Neural cell (in vitro differentiated cells): ENCODE measurements at regions not wholly inside any gene's neighbourhood (a gene's known extent, or its start where the extent isn't known, plus 50 kb on each side); places are given as distances from the start of the nearest gene placed in this dataset.

Experiments
- CTCF ChIP-seq: fragments of 450-650 bp; IDR thresholded peaks from 2 replicates; pipeline ENCODE4 v1.5.1; 2014; ENCODE audit warnings: antibody characterized with exemption, mild to moderate bottlenecking, moderate library complexity; ENCODE audit not compliant: poor library complexity, severe bottlenecking
- EP300 ChIP-seq: fragments of 450-650 bp; conservative IDR thresholded peaks from 2 replicates; pipeline ENCODE4 v1.6.1; 2014; ENCODE audit warnings: antibody characterized with exemption, mild to moderate bottlenecking, moderate library complexity; ENCODE audit not compliant: poor library complexity, severe bottlenecking
- EZH2 ChIP-seq: fragments of 200-600, 300-800 bp; shearing (Covaris generic), sonication (generic); IDR thresholded peaks from 2 replicates; pipeline ENCODE4 v1.6.1; 2014; ENCODE audit warnings: antibody characterized with exemption, low read length, borderline replicate concordance, mild to moderate bottlenecking; ENCODE audit not compliant: insufficient read depth, poor library complexity, severe bottlenecking
- MXI1 ChIP-seq: fragments of 450-650 bp; conservative IDR thresholded peaks from 2 replicates; pipeline ENCODE4 v1.6.1; 2014; ENCODE audit warnings: antibody characterized with exemption, mild to moderate bottlenecking; ENCODE audit not compliant: poor library complexity, severe bottlenecking
- POLR2AphosphoS5 ChIP-seq: IDR thresholded peaks from 2 replicates; pipeline ENCODE4 v1.6.1; 2012
- RAD21 ChIP-seq: fragments of 450-650 bp; conservative IDR thresholded peaks from 2 replicates; pipeline ENCODE4 v1.6.1; 2014; ENCODE audit warnings: antibody characterized with exemption, mild to moderate bottlenecking, moderate library complexity
- REST ChIP-seq: IDR thresholded peaks from 2 replicates; pipeline ENCODE4 v1.6.1; 2012; ENCODE audit warnings: borderline replicate concordance
- SMC3 ChIP-seq: fragments of 450-650 bp; conservative IDR thresholded peaks from 2 replicates; pipeline ENCODE4 v1.6.1; 2014; ENCODE audit warnings: antibody characterized with exemption, mild to moderate bottlenecking, moderate library complexity; ENCODE audit not compliant: poor library complexity
- TAF1 ChIP-seq: IDR thresholded peaks from 2 replicates; pipeline ENCODE4 v1.6.1; 2012; ENCODE audit warnings: low read depth

- TF ChIP-seq CTCF (no peak), REST (no peak), MXI1 (no peak), EP300 (no peak), TAF1 (no peak), POLR2AphosphoS5 (no peak), EZH2 (no peak), RAD21 (no peak), SMC3 (no peak)
These were observed 64.3 kb upstream of the ACSL3 start for GRCh38 chr2:222796413-222797103.
